22Rv1 (cell line): ENCODE measurements at regions not wholly inside any gene's neighbourhood (a gene's known extent, or its start where the extent isn't known, plus 50 kb on each side); places are given as distances from the start of the nearest gene placed in this dataset.
"Not testable (repeated sequence)": the region's sequence is repeated elsewhere in the genome, so short reads cannot be mapped to it uniquely, and the experiment has no call there.

Source experiments
- H3K27ac ChIP-seq: fragments of 450-650 bp; 2 replicates; pipeline ENCODE4 v1.5.1; 2017
- ZFX ChIP-seq: fragments of 450-650 bp; IDR thresholded peaks from 2 replicates; pipeline ENCODE4 v1.6.1; 2017; ENCODE audit warnings: antibody characterized with exemption, borderline replicate concordance
- TF ChIP-seq, protein P1 (sequence below): fragments of 450-650 bp; IDR thresholded peaks from 2 replicates; pipeline ENCODE4 v1.5.1; 2017; ENCODE audit warnings: mild to moderate bottlenecking

DNA sequence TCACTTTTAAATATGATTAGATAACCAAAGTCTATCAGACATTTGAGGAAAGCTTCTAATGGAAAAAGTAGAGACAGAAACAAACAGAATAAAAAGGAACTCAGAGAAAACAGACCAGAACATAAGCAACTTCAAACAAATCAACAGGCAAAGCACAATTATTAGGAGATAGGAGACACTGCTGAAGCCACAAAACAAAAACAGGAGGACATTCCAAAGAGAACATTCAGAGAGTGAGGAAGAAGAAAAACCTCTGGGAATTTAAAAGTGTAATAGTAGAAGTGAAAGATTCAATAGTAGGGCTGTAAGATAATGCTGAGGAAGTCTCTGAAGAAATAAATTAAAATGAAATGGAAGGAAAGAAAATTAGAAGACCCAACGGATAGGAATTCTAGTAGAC, 83.2 kb upstream of the TBCA start:
- no peak for TF ChIP-seq ZFX
- TF ChIP-seq, protein P1, sequence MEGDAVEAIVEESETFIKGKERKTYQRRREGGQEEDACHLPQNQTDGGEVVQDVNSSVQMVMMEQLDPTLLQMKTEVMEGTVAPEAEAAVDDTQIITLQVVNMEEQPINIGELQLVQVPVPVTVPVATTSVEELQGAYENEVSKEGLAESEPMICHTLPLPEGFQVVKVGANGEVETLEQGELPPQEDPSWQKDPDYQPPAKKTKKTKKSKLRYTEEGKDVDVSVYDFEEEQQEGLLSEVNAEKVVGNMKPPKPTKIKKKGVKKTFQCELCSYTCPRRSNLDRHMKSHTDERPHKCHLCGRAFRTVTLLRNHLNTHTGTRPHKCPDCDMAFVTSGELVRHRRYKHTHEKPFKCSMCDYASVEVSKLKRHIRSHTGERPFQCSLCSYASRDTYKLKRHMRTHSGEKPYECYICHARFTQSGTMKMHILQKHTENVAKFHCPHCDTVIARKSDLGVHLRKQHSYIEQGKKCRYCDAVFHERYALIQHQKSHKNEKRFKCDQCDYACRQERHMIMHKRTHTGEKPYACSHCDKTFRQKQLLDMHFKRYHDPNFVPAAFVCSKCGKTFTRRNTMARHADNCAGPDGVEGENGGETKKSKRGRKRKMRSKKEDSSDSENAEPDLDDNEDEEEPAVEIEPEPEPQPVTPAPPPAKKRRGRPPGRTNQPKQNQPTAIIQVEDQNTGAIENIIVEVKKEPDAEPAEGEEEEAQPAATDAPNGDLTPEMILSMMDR: no peak
- no peak overlapping the region for H3K27ac ChIP-seq

DNA sequence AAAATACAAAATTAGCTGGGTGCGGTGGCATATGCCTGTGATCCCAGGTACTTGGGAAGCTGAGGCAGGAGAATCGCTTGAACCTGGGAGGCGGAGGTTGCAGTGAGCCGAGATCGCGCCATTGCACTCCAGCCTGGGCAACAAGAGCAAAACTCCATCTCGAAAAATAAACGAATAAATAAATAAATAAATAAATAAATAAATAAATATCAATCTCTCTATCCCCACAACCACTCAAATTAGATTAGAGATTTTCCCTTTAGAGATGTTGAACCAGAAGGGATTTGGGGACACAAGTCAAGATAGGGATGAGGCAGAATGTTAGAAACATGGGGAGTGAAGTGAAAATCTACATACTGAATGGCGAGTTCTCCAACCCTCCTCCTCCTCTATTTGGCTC, 82.5 kb upstream of the TBCA start:
- H3K27ac ChIP-seq: not testable (repeated sequence)

DNA sequence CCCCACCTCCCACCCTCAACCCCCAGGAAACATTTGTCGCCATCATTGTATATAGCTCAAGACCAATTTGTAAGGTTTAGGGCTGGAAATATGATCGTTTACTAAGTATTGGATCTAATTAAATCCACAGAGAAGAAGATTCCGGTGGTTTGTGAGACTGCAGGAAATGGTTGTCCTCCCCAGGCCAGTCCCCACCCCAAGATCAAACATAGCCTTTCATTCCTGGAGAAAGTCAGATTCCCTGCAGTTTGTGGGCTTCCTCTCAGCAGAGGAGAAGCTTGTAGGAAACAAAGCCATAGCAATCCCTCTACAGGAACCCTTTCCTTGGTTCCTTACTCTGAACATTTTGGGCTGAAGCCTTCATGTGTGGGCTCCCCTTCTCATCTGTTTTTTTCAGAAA, 79.2 kb upstream of the TBCA start:
- no peak overlapping the region for H3K27ac ChIP-seq
- TF ChIP-seq, protein P1: no peak
- no peak for TF ChIP-seq ZFX

DNA sequence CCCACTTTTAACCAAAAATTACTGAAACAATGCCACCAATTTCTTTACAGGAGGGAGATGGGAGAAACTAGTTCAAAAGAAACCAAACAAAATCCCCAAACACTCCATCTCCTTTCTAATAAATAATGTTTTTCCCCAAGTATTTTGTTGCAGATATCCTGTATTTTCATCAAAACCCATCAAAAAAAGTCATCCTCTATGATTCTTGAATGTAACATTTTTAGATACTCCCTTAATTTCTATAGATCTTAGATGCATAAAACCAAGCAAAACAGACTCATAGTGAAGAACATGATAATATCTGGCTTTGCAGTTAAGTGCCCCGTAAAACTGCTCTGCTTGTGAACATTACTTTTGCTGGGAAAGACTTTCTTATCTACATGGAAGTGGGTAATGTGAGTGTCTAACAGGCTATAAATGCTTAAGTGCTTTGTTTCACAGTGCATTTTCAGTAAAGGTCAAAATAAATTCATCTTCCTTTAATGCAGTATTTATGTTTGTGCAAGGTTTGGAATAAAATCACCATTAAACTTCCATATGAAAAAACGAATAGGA, 77.3 kb upstream of the TBCA start:
- no peak overlapping the region for H3K27ac ChIP-seq
- TF ChIP-seq, protein P1: no peak
- TF ChIP-seq ZFX: no peak

DNA sequence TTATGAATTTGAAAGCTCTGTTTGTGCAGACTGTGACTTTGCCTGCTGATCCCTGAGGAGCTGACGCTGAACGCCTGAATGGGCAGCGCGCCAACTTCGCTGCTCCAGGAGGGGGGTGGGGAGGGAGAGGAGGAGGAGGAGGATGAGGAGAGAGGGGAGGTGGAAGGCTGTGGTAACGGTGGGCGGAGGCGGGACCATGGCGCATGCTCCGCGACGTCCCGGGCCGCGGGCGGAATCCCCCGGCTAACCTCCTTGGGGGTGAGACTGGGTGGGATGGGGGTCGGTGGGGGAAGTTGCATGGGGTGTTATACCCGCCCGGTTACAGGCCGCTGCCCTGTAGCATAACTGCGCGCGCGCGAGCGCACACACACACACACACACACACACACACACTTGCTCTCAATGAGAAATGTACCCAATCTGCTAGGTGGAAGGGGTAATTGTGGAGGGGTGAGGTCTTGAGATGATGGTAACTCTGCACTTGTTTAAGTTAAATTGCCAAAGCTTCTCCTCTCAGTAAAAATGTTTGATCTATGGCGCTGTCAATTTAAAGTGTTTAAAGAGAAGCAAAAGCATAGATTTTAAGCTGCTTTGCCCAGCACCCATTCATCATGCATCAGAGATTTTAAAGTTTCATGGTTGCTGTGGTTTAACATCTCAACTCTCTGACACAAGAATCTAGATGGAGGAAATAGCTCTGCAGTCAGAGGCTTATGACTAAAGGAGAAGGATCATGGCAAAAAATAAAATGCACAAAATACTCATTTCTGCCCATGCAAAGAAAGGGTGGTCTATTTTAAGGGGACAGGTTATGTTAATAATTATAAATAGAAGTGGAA, 76.6 kb upstream of the TBCA start:
- H3K27ac ChIP-seq: no peak overlapping the region
- TF ChIP-seq, protein P1: no peak
- no peak for TF ChIP-seq ZFX

DNA sequence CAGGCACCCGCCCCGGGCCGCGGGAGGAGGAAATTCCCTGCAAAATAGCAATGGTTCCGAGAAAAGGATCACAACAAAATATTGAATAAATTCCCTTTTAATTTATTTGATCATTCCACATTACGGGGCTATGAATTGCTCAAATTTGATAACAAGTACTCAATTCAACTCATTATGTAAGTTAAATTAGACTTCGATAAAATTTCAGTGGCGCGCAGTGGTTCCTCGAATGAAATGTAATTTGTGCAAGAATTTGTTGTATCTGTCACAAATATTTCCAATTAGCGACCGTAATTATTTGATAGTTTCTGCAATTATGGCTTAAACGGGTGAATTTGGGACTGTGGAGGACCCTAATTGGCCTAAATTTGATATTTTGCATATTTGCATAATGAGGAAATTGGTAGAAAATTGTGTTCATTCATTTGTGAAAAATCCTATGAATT, 76.0 kb upstream of the TBCA start:
- TF ChIP-seq, protein P1: no peak
- TF ChIP-seq ZFX: no peak
- no peak overlapping the region for H3K27ac ChIP-seq

DNA sequence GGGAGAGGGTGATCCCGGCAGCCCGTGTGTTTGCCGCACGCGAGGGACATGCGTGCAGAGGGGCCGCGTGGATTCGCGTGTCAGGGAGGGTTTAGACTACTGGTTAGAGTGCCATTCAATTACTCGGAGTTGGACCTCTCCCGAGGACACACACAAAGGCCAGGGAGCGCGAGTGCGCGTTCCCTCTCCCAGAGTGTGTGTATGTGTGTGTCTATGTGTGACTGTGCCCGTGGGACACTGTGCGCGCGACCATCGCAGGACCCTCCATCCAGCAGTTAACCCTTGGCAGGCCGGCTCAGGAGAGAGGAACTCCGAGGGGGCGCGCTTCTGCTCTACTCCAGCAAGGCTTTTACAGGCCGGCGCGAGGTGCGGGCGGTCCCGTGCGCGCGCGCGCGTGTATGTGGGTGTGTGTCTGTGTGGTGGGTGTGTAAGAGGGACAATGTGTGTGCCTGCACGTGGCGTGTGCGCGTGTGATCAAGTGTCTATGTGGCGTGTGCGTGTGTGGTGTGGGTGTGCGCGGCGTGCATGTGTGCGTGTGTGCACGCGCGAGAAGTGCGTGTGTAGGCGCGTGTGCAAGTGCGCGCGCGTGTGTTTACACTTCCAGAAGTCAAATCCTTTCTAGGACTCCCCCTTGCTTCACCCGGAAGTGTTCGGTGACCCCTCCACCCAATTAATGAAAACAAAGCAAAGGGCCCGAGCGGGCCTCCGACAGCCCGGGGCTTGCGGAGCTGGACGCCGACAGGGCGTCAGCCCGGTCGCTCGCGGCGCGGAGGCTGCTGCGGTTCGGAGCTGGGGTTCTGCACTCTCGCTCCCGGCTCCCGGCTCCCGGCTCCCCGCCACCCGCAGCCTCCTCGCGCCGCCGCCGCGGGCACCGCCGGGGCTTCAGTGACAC, 75.3 kb upstream of the TBCA start:
- no peak for TF ChIP-seq ZFX
- TF ChIP-seq, protein P1: no peak
- no peak overlapping the region for H3K27ac ChIP-seq
